Kidney (tissue), 13 donors: ENCODE measurements at regions not wholly inside any gene's neighbourhood (a gene's known extent, or its start where the extent isn't known, plus 50 kb on each side); places are given as distances from the start of the nearest gene placed in this dataset.

Experiments
- DNase-seq, 5 donors: peaks; one replicate each; pipeline ENCODE4 v3.0.0-alpha.2; 2013 to 2020
- FAIRE-seq: peaks from 2 replicates; lab custom pipeline; 2012; peaks lifted over from hg19 to GRCh38; lab: Jason Lieb, UNC
- H3K27ac ChIP-seq, 2 donors: one replicate each; pipeline ENCODE4 v1.7.0; 2013; ENCODE audit warnings: low read depth in 2 of 2, low read length in 2 of 2, inconsistent platforms in 1 of 2
- H3K27me3 ChIP-seq: one replicate; pipeline ENCODE4 v1.7.1; 2013; ENCODE audit warnings: low read length, inconsistent platforms; ENCODE audit not compliant: control insufficient read depth, insufficient read depth
- H3K36me3 ChIP-seq, 3 donors: one replicate each; pipeline versions ENCODE4 v1.7.0 to v1.7.1; 2013; ENCODE audit warnings: low read length in 3 of 3, control low read depth in 1 of 3, inconsistent platforms in 1 of 3; ENCODE audit not compliant: insufficient read depth in 3 of 3, control insufficient read depth in 2 of 3
- H3K4me1 ChIP-seq, 3 donors: one replicate each; pipeline versions ENCODE4 v1.7.0 to v1.7.1; 2013; ENCODE audit warnings: low read length in 3 of 3, inconsistent platforms in 1 of 3, low read depth in 1 of 3; ENCODE audit not compliant: control insufficient read depth in 2 of 3, insufficient read depth in 2 of 3
- H3K4me3 ChIP-seq, 3 donors: one replicate each; pipeline versions ENCODE4 v1.7.0 to v1.8.1; 2013; ENCODE audit warnings: low read length in 3 of 3, control low read depth in 1 of 3, inconsistent platforms in 1 of 3
- H3K9ac ChIP-seq, 3 donors: one replicate each; pipeline versions ENCODE4 v1.7.0 to v1.7.1; 2013; ENCODE audit warnings: low read length in 3 of 3, control low read depth in 1 of 3, inconsistent platforms in 1 of 3
- H3K9me3 ChIP-seq, 3 donors: one replicate each; pipeline versions ENCODE4 v1.7.0 to v1.7.1; 2013; ENCODE audit warnings: low read length in 3 of 3, control low read depth in 1 of 3, inconsistent platforms in 1 of 3; ENCODE audit not compliant: control insufficient read depth in 2 of 3, insufficient read depth in 1 of 3
- intact Hi-C: fragments of 100-400 bp; cut with DNase I; formaldehyde crosslinking; loops from one replicate; pipeline ENCODE4 v1.11.1; 2022
- TF ChIP-seq, protein P1 (sequence below): IDR thresholded peaks from 3 replicates; pipeline ENCODE4 v1.5.1; 2012; ENCODE audit warnings: mild to moderate bottlenecking, moderate library complexity, borderline replicate concordance; ENCODE audit not compliant: insufficient read depth; ENCODE audit errors: extremely low read depth
- donor health status: control.
- donor health status: control.
- donor health status: control.
- donor health status: control.
- donor health status: control.
- donor health status: DM: yes; HTN: yes; CAD: no.
- donor health status: Normal renal cell carcinoma (clear cell type).

DNA sequence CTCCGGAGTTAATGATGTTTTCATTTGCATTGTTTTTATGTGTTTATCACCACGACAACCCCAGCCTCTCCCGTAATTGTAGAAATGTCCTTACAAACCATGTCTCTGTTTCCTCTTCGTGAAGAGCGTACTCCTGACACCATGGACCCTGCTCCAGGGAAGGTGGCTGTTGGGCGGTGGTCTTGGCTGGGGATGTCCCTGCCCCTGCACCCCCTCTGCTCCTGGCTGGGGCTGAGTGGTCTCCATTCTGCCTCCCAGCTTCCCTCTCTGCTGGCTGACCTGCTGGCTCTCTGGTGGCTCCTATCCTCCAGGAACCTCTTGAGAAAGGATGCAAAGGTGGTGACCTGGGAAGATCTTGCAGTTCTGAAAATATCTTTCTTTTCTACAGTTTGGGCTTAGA lies 81.1 kb downstream of the ASB1 start:
- intact Hi-C loops: no loop called here
- no peaks in the 10 kb centered on the region for H3K4me1 ChIP-seq
- H3K27me3 ChIP-seq: no peaks in the 10 kb centered on the region
- no peak overlapping the region for H3K4me3 ChIP-seq
- no peaks in the 10 kb centered on the region for H3K9me3 ChIP-seq
- DNase-seq (peak in 4 of 5 donors; percentile 27 to 37 (median 32)), FAIRE-seq (no peak)
- H3K27ac ChIP-seq: no peak overlapping the region
- TF ChIP-seq, protein P1, sequence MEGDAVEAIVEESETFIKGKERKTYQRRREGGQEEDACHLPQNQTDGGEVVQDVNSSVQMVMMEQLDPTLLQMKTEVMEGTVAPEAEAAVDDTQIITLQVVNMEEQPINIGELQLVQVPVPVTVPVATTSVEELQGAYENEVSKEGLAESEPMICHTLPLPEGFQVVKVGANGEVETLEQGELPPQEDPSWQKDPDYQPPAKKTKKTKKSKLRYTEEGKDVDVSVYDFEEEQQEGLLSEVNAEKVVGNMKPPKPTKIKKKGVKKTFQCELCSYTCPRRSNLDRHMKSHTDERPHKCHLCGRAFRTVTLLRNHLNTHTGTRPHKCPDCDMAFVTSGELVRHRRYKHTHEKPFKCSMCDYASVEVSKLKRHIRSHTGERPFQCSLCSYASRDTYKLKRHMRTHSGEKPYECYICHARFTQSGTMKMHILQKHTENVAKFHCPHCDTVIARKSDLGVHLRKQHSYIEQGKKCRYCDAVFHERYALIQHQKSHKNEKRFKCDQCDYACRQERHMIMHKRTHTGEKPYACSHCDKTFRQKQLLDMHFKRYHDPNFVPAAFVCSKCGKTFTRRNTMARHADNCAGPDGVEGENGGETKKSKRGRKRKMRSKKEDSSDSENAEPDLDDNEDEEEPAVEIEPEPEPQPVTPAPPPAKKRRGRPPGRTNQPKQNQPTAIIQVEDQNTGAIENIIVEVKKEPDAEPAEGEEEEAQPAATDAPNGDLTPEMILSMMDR: no peak
- no peak overlapping the region for H3K9ac ChIP-seq
- no peaks in the 10 kb centered on the region for H3K36me3 ChIP-seq

DNA sequence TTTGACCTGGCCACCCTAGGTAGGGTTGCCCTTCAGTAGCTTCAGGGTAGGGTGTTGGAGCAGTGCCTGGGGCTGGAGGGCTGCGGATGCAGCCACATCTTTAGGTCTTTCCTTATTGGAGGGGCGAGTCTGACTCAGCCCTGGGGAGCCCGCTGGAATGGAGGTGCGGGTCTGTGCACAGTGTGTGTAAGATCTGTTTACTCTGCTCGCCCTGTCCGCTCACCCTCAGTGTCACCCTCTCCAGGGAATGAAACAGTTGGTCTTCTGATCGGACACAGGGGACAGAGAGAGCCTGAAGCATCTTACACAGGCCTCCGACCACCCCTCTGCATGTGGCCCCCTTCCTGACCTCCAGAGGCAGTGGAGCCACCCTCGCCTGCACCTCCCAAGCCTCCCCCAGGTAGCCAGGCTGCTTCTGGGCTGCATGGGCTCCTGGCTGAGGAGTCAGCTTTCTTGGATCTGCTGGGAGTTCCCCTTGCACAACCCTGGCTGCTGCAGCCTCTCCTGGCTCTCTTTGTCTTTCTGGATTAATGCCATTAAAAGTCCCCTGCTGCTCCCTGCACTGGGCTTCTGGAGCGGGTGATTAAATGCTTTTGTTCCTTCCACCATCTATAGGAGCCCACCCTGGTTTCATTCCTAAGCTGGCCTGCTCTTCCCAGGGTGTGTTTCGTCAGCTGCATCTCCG lies 82.6 kb downstream of the ASB1 start:
- Histone ChIP-seq H3K4me1 (no peaks in the 10 kb centered on the region), H3K27ac (no peak overlapping the region), H3K9me3 (no peaks in the 10 kb centered on the region), H3K9ac (no peak overlapping the region), H3K27me3 (no peaks in the 10 kb centered on the region), H3K4me3 (no peak overlapping the region), H3K36me3 (no peaks in the 10 kb centered on the region)
- TF ChIP-seq, protein P1: no peak
- intact Hi-C loops: no loop called here
- DNase-seq (peak; percentile 29 to 57 (median 50)), FAIRE-seq (no peak)

GRCh38 chr2:238509903-238510302 lies 83.2 kb downstream of the ASB1 start:
- Histone ChIP-seq H3K9me3 (no peaks in the 10 kb centered on the region), H3K4me1 (no peaks in the 10 kb centered on the region), H3K27me3 (no peaks in the 10 kb centered on the region), H3K36me3 (no peaks in the 10 kb centered on the region), H3K9ac (no peak overlapping the region), H3K4me3 (no peak overlapping the region), H3K27ac (no peak overlapping the region)
- intact Hi-C loops: no loop called here
- DNase-seq (peak in 1 of 5 donors; percentile 28), FAIRE-seq (no peak)
- TF ChIP-seq, protein P1: no peak
